Fibroblast of skin of abdomen (primary cell): ENCODE measurements at regions not wholly inside any gene's neighbourhood (a gene's known extent, or its start where the extent isn't known, plus 50 kb on each side); places are given as distances from the start of the nearest gene placed in this dataset.
"Not testable (repeated sequence)": the region's sequence is repeated elsewhere in the genome, so short reads cannot be mapped to it uniquely, and the experiment has no call there.

Source experiments
- DNase-seq: peaks from one replicate; pipeline ENCODE4 v3.0.0-alpha.2; 2013

- no peak for DNase-seq
These were observed 78.0 kb downstream of the SOWAHC start for GRCh38 chr2:109692013-109692743.

GRCh38 chr2:109692831-109693230 is 78.7 kb downstream of the SOWAHC start:
- DNase-seq: not testable (repeated sequence)

DNA sequence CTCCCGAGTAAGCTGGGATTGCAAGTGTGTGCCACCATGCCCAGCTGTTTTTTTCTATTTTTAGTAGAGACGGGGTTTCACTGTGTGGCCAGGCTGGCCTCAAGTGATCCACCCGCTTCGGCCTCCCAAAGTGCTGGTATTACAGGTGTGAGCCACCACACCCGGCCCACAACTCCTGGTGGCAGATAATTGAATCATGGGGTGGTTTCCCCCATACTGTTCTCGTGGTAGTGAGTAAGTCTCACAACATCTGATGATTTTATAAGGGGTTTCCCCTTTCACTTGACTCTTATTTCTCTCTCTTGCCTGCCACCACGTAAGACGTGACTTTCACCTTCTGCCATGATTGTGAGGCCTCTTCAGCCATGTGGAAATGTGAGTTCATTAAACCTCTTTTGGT is 79.1 kb downstream of the SOWAHC start:
- not testable (repeated sequence) for DNase-seq

DNA sequence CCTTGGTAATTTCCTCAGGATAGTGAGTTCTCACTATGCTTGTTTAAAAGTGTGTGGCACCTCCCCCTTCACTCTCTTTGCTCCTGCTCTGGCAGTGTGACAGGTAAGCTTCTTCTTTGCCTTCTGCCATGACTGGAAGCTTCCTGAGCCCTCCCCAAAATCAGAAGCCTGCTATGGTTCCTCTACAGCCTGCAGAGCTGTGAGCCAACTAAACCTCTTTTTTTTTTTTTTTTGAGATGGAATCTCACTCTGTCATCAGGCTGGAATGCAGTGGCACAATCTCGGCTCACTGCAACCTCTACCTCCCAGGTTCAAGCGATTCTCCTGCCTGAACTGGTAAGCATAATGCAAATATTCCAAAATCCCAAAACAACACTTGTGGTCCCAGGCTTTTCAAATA is 80.0 kb downstream of the SOWAHC start:
- peak; percentile 30 for DNase-seq

DNA sequence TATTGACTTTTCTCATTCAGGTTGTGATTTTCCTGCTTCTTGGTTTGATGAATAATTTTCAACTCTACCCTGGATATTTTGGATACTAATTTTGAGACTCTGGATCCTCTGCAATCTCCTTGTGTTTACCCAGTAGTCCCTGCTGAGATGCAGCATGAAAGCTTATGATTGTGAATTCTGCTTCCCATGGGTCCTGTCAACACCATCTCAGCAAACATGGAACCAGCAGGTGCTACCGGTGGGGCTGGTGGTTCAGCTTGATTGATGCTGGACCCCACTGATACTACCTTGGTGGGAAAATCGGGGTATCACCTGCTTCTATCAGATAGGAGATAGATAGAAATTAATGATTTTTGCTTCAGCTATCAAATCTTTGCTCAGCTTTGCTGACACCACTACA is 81.1 kb downstream of the SOWAHC start:
- DNase-seq: no peak

GRCh38 chr2:109699646-109700045 is 85.5 kb downstream of the SOWAHC start:
- DNase-seq: no peak

DNA sequence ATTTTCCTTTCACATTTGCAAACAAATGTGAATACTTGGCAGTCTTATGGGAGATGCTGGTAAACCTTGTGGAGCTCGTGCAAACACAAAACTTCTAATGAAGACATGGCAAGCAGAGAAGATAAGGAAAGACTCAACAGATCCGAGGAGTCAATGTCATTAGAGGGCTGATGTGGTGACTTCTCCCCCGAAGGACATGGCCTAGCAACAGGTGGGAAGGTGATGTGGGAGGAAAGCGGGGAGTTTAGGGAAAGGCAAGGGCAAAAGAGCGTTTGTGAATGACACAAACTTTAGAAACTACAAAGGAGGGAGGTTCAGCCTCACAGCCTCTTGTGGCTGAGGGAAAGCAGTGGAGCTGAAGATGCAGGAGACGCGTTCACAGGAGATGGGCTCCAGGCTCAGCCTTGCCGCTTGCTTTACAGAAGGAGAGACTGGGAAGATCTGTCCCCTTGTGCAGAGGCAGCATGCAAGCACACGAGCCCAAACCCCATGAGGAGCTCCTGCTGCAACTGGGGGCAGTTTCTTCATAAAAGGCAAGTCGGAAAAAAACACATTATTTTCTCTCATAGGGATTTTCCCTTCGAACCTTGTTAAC is 86.6 kb downstream of the SOWAHC start:
- DNase-seq: no peak

GRCh38 chr2:109701362-109701761 is 87.2 kb downstream of the SOWAHC start:
- DNase-seq: no peak

DNA sequence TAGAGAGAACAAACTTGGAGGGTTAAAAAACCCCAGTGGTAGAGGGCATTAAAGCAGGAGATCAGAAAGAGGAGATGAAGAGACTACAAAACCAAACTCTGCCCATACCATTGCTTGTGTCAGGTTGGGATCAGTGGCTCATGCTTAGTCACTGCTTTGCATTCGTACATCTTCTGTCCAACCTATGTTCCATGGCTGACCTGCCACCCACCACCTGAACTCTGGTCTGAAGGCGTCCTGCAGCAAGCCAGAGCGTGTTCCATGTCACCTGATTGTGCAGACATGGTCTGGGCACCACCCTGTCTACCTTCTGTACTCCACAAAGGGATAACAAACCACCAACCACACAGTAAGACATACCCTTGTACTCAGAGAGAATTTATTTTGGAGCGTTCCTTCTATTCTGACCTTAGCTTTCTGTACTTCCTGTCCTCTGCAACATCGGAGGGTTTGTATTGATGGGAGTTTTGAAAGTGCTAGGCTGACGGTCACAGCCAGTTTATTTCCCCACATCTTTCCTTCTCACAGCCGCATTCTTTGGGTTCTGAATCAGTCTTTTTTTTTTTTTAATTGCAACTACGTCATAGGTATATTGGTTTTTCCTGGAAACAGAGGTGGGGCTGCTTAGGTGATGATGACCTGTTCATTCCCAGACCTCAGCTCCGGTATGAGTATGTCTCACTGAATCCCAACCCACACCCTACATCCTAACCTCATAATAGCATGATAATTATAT is 88.3 kb downstream of the SOWAHC start:
- DNase-seq: peak; percentile 61

DNA sequence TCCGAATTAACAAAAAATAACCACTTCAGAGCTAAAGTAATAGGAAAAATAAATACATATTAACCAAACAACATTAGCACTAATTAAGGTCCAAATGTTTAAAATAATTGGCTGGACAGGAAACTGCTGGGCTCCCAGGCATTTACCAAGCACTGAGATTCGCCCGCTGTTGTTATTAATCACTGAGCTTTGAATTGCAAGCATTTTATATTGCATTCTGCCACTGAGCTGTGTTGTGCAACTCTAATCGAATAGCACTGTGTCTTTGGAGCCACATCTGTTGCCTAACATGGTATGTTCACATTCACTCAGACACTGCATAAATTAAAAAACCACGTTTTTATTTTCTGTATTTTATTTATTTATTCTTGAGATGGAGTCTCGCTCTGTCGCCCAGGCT is 88.9 kb downstream of the SOWAHC start:
- peak; percentile 75 for DNase-seq

DNA sequence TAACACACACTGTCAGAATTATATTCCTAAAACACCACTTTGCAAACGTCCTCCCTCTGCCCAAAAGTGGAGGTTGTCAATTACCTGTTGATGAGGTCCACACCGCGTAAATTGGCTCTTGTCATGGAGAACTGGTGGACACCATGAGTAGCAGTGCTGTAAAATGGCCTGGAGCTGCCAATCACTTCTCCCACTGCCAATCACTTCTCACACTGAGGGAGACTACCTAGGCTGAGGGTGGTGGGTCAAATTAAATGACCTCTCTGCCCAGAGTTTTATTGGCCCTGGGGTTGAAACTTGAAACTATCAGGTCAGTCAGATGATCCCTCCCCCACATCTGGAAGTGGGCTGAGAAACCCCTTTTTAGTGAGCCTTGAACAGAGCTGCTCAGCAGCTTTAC is 89.6 kb downstream of the SOWAHC start:
- no peak for DNase-seq

GRCh38 chr2:109707281-109708147 is 86.6 kb upstream of the RGPD5 start:
- DNase-seq: no peak

- DNase-seq: no peak
These were observed 83.4 kb upstream of the RGPD5 start for GRCh38 chr2:109710505-109711229.

DNA sequence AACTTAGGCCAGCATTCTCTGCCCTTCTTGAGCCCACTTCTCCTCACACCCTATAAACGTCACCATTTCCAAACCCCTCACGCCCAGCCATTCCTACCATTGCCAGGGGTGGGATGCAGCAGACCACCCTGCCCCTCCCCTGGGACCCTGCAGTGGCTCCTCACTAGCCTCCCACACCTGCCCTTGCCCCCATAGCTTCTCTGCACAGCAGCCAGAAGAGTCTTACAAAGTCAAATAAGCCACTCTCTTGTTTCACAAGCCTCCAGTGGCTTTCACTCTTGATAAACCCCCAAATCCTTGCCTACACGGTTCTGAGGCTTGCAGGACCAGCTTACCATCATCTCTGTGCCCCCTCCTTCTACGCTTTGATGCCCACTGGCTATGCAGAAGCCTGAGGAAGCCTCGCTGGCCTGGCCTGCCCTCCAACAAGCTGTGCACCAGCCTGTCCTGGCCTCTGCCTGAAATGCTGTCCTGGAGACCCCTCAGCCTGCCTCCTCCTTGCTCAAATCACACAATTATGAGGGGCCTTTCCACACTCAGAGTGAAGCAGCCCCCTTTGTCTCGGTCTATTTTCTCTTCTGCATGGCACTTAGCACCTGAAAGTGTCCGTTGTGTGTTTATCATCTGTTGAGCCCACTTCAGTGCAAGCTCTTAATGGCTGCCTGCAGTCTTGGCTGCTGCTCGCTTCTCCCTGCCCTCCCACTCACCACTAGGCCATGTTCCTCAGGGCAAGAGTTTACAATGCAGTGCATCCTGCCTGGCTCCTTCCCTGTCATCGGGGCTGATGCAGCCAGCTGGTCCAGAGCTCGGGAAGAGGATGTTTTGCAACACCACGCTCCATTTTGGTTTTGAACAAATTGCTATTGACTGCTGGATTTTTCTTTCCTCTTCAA is 82.6 kb upstream of the RGPD5 start:
- DNase-seq: no peak

DNA sequence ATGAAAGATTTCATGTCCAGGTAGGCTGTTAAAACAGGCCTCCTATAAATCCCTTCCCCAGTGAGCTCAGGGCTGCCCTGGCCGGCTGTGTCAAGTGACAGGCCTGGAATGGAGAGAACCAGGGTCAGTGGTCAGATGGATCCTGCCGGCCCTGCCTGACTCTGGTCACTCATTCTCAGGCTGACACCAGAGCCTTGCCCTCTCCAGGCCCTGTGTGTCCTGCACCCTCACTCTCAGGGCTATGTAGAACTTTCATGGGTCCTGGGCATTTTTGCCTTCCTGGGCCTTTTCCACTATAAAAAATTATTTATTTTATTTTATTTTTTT is 82.0 kb upstream of the RGPD5 start:
- no peak for DNase-seq

DNA sequence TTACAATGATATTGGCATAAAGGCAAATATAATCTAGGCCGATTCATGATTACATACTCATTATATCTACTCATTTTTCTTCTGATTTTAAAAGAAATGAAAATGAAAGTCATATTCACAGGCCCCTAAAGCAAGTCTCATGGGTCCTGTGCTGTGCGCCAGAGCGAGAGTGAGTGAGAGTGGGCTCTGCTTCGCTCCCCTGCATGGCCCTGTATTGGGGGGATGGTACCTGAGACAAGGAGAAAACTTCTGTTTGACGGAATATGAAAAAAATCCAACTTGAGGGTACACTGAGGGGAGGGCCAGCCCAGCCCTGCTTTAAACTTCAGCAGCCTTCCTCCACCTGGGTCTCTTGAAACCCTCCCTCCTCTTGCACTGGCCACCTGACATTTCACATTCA is 81.4 kb upstream of the RGPD5 start:
- DNase-seq: no peak

DNA sequence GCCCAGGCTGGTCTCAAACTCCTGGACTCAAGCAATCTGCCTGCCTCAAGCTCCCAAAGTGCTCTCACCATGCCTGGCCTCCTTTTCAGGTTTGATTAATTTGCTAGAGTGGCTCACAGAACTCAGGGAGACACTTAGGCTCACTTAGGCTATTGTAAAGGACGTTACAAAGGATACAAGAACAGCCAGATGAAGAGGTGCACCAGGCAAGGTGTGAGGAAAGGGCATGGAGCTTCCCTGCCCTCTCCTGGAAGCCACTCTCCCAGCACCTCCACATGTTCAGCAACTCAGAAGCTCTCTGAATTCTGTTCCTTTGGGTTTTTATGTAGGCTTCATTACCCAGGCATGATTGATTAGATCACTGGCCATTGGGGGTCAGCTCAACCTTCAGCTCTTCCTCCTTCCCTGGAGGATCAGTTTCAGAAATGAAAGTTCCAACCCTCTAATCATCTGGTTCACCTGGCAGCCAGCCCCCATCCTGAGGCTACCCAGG is 78.7 kb upstream of the RGPD5 start:
- DNase-seq: peak; percentile 22

DNA sequence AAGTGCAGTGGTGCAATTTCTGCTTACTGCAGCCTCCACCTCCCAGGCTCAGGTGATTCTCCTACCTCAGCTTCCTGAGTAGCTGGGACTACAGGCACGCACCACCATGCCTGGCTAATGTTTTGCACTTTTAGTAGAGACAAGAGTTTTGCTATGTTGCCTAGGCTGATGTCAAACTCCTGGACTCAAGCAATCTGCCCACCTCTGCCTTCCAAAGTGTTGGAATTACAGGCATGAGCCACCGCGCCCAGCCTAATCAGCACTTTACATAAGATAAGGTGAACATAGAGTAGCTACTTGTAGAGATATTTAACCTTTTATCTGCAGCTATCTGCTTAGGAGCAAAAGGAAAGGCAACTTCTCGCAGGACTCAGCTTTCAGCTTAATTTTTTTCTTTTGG is 77.5 kb upstream of the RGPD5 start:
- DNase-seq: not testable (repeated sequence)

- DNase-seq: no peak
These were observed 76.0 kb upstream of the RGPD5 start for GRCh38 chr2:109718139-109718538.

DNA sequence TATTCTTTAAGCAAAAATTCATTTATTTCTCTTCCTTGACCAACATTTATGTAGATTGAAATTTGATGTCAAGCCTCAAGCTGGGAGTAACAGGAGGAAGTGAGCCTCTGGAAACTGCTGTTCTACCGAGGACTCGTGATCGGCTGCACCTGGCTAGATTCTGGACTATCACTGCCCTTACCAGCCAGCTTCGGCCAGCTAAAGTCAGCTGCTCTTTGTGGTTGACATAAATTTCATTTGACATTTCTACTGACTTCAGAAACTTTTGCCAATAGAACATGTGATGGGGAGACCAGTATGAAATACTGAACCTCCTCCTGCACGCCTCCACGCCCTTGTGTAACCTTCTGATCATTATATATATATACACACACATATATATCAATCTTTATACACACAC is 74.2 kb upstream of the RGPD5 start:
- DNase-seq: no peak
